IMR-90 (cell line): ENCODE measurements at regions not wholly inside any gene's neighbourhood (a gene's known extent, or its start where the extent isn't known, plus 50 kb on each side); places are given as distances from the start of the nearest gene placed in this dataset.

ENCODE experiments used
- ATAC-seq: fragments of 200-7000 bp; cut with Tn5 transposase; 2 replicates; pipeline ENCODE4 v1.9.1; 2020; ENCODE audit warnings: low read depth, mild to moderate bottlenecking, moderate library complexity
- BruUV-seq: library from RNA; stranded (reverse); fragments of 400-500 nt; replicated peaks from 2 replicates; lab custom pipeline; 2021; lab: Mats Ljungman, UMichigan
- CTCF ChIA-PET: fragments of 300-600 bp; formaldehyde crosslinking; extraction: SDS; loops from one replicate; lab custom pipeline; 2021; ENCODE audit warnings: antibody characterized with exemption; lab: Yijun Ruan, JAX
- POLR2A ChIA-PET: fragments of 300-600 bp; sonication (Branson Sonifier 250); formaldehyde crosslinking; loops from one replicate; lab custom pipeline; 2022; ENCODE audit warnings: antibody characterized with exemption; ENCODE audit not compliant: unreplicated experiment; lab: Charles Lee
- DNase-seq: peaks from one replicate; pipeline ENCODE4 v3.0.0; 2013
- H2AFZ ChIP-seq: replicated peaks from 2 replicates; pipeline ENCODE3; 2013; ENCODE audit warnings: low read length, mild to moderate bottlenecking; ENCODE audit not compliant: poor library complexity
- H2AK5ac ChIP-seq: 2 replicates; pipeline ENCODE4 v1.6.1; 2013; ENCODE audit warnings: low read depth, low read length, inconsistent platforms
- H2AK9ac ChIP-seq: replicated peaks from 2 replicates; pipeline ENCODE3; 2013; ENCODE audit warnings: mild to moderate bottlenecking, low read depth, low read length, moderate library complexity; ENCODE audit not compliant: poor library complexity
- H2BK120ac ChIP-seq: 2 replicates; pipeline ENCODE4 v1.6.1; 2013; ENCODE audit warnings: low read depth, low read length, inconsistent platforms
- H2BK15ac ChIP-seq: 3 replicates; pipeline ENCODE4 v1.6.1; 2013; ENCODE audit warnings: low read depth, low read length, inconsistent platforms
- H2BK20ac ChIP-seq: 2 replicates; pipeline ENCODE4 v1.6.1; 2013; ENCODE audit warnings: low read depth, mild to moderate bottlenecking, inconsistent platforms, low read length, moderate library complexity
- H2BK5ac ChIP-seq: 2 replicates; pipeline ENCODE4 v1.6.1; 2013; ENCODE audit warnings: mild to moderate bottlenecking, low read depth, low read length, inconsistent platforms; ENCODE audit not compliant: poor library complexity, severe bottlenecking
- H3K14ac ChIP-seq: replicated peaks from 2 replicates; pipeline ENCODE4 v1.6.1; 2013; ENCODE audit warnings: low read depth, low read length, inconsistent platforms
- H3K18ac ChIP-seq: 2 replicates; pipeline ENCODE4 v1.6.1; 2013; ENCODE audit warnings: low read depth, low read length, control low read depth
- H3K23ac ChIP-seq: 2 replicates; pipeline ENCODE4 v1.6.1; 2013; ENCODE audit warnings: low read depth, low read length, inconsistent platforms
- H3K27ac ChIP-seq: 2 replicates; pipeline ENCODE4 v1.5.1; 2013; ENCODE audit warnings: mild to moderate bottlenecking, control low read depth, low read length; ENCODE audit not compliant: insufficient read depth
- H3K27me3 ChIP-seq: 2 replicates; pipeline ENCODE4 v1.6.1; 2013; ENCODE audit warnings: low read length; ENCODE audit not compliant: control insufficient read depth, insufficient read depth
- H3K36me3 ChIP-seq: 2 replicates; pipeline ENCODE4 v1.6.1; 2013; ENCODE audit warnings: low read length, mixed read lengths; ENCODE audit not compliant: control insufficient read depth, insufficient read depth
- H3K4ac ChIP-seq: 2 replicates; pipeline ENCODE4 v1.6.1; 2013; ENCODE audit warnings: low read depth, low read length, inconsistent platforms
- H3K4me1 ChIP-seq: 2 replicates; pipeline ENCODE4 v1.6.1; 2013; ENCODE audit warnings: low read length, mixed read lengths; ENCODE audit not compliant: control insufficient read depth, insufficient read depth
- H3K4me2 ChIP-seq: 2 replicates; pipeline ENCODE4 v1.6.1; 2013; ENCODE audit warnings: low read depth, mild to moderate bottlenecking, control low read depth, low read length, moderate library complexity
- H3K4me3 ChIP-seq: 2 replicates; pipeline ENCODE4 v1.5.1; 2013; ENCODE audit warnings: low read depth, mild to moderate bottlenecking, control low read depth, low read length, moderate library complexity; ENCODE audit not compliant: insufficient read depth
- H3K56ac ChIP-seq: 2 replicates; pipeline ENCODE4 v1.6.1; 2013; ENCODE audit warnings: low read length, inconsistent platforms; ENCODE audit not compliant: insufficient read depth; ENCODE audit errors: extremely low read depth
- H3K79me1 ChIP-seq, 2 experiments: 2 replicates each; pipeline ENCODE4 v1.6.1; 2013; ENCODE audit warnings: low read length in 2 of 2, inconsistent platforms in 1 of 2, low read depth in 1 of 2
- H3K9ac ChIP-seq: 2 replicates; pipeline ENCODE4 v1.6.1; 2013; ENCODE audit warnings: low read depth, low read length, control low read depth
- H3K9me1 ChIP-seq: 2 replicates; pipeline ENCODE4 v1.6.1; 2013; ENCODE audit warnings: low read length, inconsistent platforms; ENCODE audit not compliant: insufficient read depth
- H3K9me3 ChIP-seq: 2 replicates; pipeline ENCODE4 v1.6.1; 2013; ENCODE audit warnings: low read length; ENCODE audit not compliant: control insufficient read depth, insufficient read depth
- H4K20me1 ChIP-seq: 2 replicates; pipeline ENCODE4 v1.6.1; 2013; ENCODE audit warnings: low read length, inconsistent platforms; ENCODE audit not compliant: insufficient read depth
- H4K5ac ChIP-seq: 2 replicates; pipeline ENCODE4 v1.6.1; 2013; ENCODE audit warnings: mild to moderate bottlenecking, low read depth, low read length, control low read depth
- H4K8ac ChIP-seq, 2 experiments: 2 replicates each; pipeline ENCODE4 v1.6.1; 2013; ENCODE audit warnings: low read depth in 2 of 2, low read length in 2 of 2, control low read depth in 1 of 2, inconsistent platforms in 1 of 2
- H4K91ac ChIP-seq: 2 replicates; pipeline ENCODE4 v1.6.1; 2013; ENCODE audit warnings: low read depth, low read length, inconsistent platforms; ENCODE audit not compliant: insufficient read depth
- BHLHE40 ChIP-seq: fragments of 150-350 bp; IDR thresholded peaks from 2 replicates; pipeline ENCODE4 v1.6.1; 2016; ENCODE audit warnings: mild to moderate bottlenecking, low read depth, low read length
- CEBPB ChIP-seq: IDR thresholded peaks from 2 replicates; pipeline ENCODE4 v1.6.1; 2012; ENCODE audit warnings: low read depth, low read length, improper control_type of control experiment
- CHD1 ChIP-seq: IDR thresholded peaks from 2 replicates; pipeline ENCODE4 v1.6.1; 2012; ENCODE audit warnings: low read depth, low read length, improper control_type of control experiment
- FOS ChIP-seq: fragments of 150-350 bp; IDR thresholded peaks from 2 replicates; pipeline ENCODE4 v1.6.1; 2016; ENCODE audit warnings: low read depth, low read length
- MAFK ChIP-seq: IDR thresholded peaks from 2 replicates; pipeline ENCODE4 v1.6.1; 2012; ENCODE audit warnings: low read depth, low read length, improper control_type of control experiment
- MAZ ChIP-seq: IDR thresholded peaks from 2 replicates; pipeline ENCODE4 v1.6.1; 2012; ENCODE audit warnings: low read depth, mild to moderate bottlenecking, low read length, improper control_type of control experiment, moderate library complexity, borderline replicate concordance
- MXI1 ChIP-seq: IDR thresholded peaks from 2 replicates; pipeline ENCODE4 v1.6.1; 2012; ENCODE audit warnings: low read depth, mild to moderate bottlenecking, low read length, moderate library complexity, borderline replicate concordance
- NFE2L2 ChIP-seq: fragments of 150-350 bp; IDR thresholded peaks from 2 replicates; pipeline ENCODE4 v1.6.1; 2016; ENCODE audit warnings: low read depth, mild to moderate bottlenecking, low read length
- POLR2A ChIP-seq: IDR thresholded peaks from 2 replicates; pipeline ENCODE4 v1.6.1; 2012; ENCODE audit warnings: mild to moderate bottlenecking, low read depth, low read length
- RAD21 ChIP-seq: IDR thresholded peaks from 2 replicates; pipeline ENCODE4 v1.6.1; 2012; ENCODE audit warnings: low read length, improper control_type of control experiment
- RCOR1 ChIP-seq: IDR thresholded peaks from 2 replicates; pipeline ENCODE4 v1.6.1; 2012; ENCODE audit warnings: mild to moderate bottlenecking, low read length, improper control_type of control experiment; ENCODE audit not compliant: insufficient replicate concordance
- RFX5 ChIP-seq: IDR thresholded peaks from 2 replicates; pipeline ENCODE4 v1.8.0; 2012; ENCODE audit warnings: low read depth, mild to moderate bottlenecking, low read length, moderate library complexity
- SMC3 ChIP-seq: fragments of 150-350 bp; IDR thresholded peaks from 2 replicates; pipeline ENCODE4 v1.6.1; 2016; ENCODE audit warnings: low read depth, mild to moderate bottlenecking, antibody characterized with exemption, low read length, moderate library complexity
- WGBS, 2 experiments: methylation state at CpG; one replicate each; pipeline versions ENCODE4 v1.1.5 to v1.1.7; 2013; ENCODE audit warnings: missing lambda C conversion rate in 2 of 2; ENCODE audit not compliant: insufficient read length in 1 of 2; ENCODE audit errors: extremely low coverage in 2 of 2; 5-methylcytosine and 5-hydroxymethylcytosine counted together
- dilution Hi-C: fragments of 300-500 bp; cut with HindIII; formaldehyde crosslinking; loops from one replicate; pipeline ENCODE4 v1.14.3; 2018; ENCODE audit warnings: low sequenced_read_pairs; ENCODE audit not compliant: unreplicated experiment
- in situ Hi-C: fragments of 300-500 bp; cut with MboI; formaldehyde crosslinking; loops from 3 replicates; pipeline ENCODE4 v1.14.3; 2019; ENCODE audit warnings: low sequenced_read_pairs, inconsistent platforms, mixed read lengths
- intact Hi-C: fragments of 100-400 bp; cut with micrococcal nuclease; formaldehyde crosslinking; loops from 2 replicates; pipeline ENCODE4 v1.10.0; 2022
- TF ChIP-seq, protein P1 (sequence below): fragments of 150-350 bp; IDR thresholded peaks from 2 replicates; pipeline ENCODE4 v1.6.1; 2016; ENCODE audit warnings: low read depth, mild to moderate bottlenecking, low read length, moderate library complexity, borderline replicate concordance
- TF ChIP-seq, protein P2 (sequence below): fragments of 150-350 bp; IDR thresholded peaks from 2 replicates; pipeline ENCODE4 v1.6.1; 2017; ENCODE audit warnings: mild to moderate bottlenecking, antibody characterized with exemption, low read length, low read depth

DNA sequence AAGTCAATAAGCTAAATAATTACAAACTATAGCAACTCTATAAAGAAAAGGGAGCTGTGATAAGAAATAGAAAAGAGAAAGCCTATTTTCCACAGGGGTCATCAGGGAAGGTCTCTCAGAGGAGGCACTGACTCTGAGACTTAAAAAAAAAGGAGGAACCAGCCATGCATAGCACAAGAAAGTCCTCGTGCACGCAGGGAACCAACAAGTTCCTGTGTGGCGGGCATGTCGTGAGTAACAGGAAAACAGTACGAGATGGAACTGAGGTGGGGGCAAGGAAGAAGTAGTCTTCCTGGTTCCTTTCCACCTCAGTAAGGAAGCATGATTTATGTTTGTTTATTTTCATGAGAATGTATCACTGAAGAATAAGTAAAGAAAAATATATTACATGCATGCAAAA lies 367.0 kb upstream of the TMEM132C start:
- H3K4ac ChIP-seq = no peak overlapping the region
- H3K9me1 ChIP-seq = no peaks in the 10 kb centered on the region
- no peak overlapping the region for H3K4me2 ChIP-seq
- dilution Hi-C loops = no loop called here
- H3K23ac ChIP-seq = no peak overlapping the region
- CTCF ChIA-PET = no interaction called here
- no peaks in the 10 kb centered on the region for H4K20me1 ChIP-seq
- no TSS peak for BruUV-seq
- intact Hi-C loops = loop anchor here (5.0 kb wide), 1 partner anchor 372 kb away; no protein-coding TSS in a partner anchor
- no CpG with 5 or more reads among the region's 5 CpGs for WGBS, 2 experiments
- H2AK5ac ChIP-seq = no peak overlapping the region
- no peak overlapping the region for H2AFZ ChIP-seq
- no peak overlapping the region for H3K27ac ChIP-seq
- H4K5ac ChIP-seq = no peak overlapping the region
- no peak overlapping the region for H2BK15ac ChIP-seq
- ATAC-seq (no peak), DNase-seq (no peak)
- H2BK5ac ChIP-seq = no peak overlapping the region
- H4K8ac ChIP-seq = no peak overlapping the region
- H3K36me3 ChIP-seq = no peaks in the 10 kb centered on the region
- TF ChIP-seq, protein P1, sequence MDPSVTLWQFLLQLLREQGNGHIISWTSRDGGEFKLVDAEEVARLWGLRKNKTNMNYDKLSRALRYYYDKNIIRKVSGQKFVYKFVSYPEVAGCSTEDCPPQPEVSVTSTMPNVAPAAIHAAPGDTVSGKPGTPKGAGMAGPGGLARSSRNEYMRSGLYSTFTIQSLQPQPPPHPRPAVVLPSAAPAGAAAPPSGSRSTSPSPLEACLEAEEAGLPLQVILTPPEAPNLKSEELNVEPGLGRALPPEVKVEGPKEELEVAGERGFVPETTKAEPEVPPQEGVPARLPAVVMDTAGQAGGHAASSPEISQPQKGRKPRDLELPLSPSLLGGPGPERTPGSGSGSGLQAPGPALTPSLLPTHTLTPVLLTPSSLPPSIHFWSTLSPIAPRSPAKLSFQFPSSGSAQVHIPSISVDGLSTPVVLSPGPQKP = no peak
- TF ChIP-seq CEBPB (no peak), RFX5 (no peak), MAZ (no peak), RCOR1 (no peak), POLR2A (no peak), SMC3 (no peak), FOS (no peak), BHLHE40 (no peak), MXI1 (no peak), MAFK (no peak), RAD21 (no peak), CHD1 (no peak), NFE2L2 (no peak)
- TF ChIP-seq, protein P2, sequence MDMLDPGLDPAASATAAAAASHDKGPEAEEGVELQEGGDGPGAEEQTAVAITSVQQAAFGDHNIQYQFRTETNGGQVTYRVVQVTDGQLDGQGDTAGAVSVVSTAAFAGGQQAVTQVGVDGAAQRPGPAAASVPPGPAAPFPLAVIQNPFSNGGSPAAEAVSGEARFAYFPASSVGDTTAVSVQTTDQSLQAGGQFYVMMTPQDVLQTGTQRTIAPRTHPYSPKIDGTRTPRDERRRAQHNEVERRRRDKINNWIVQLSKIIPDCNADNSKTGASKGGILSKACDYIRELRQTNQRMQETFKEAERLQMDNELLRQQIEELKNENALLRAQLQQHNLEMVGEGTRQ = no peak
- H3K9me3 ChIP-seq = peaks cover 15% of the 10 kb centered on the region
- H2AK9ac ChIP-seq = no peak overlapping the region
- no peak overlapping the region for H2BK20ac ChIP-seq
- no peak overlapping the region for H3K9ac ChIP-seq
- H3K27me3 ChIP-seq = no peaks in the 10 kb centered on the region
- H3K79me1 ChIP-seq = no peaks in the 10 kb centered on the region
- in situ Hi-C loops = no loop called here
- H3K4me1 ChIP-seq = no peaks in the 10 kb centered on the region
- no peak overlapping the region for H4K91ac ChIP-seq
- H3K14ac ChIP-seq = no peak overlapping the region
- no peak overlapping the region for H2BK120ac ChIP-seq
- H3K56ac ChIP-seq = no peak overlapping the region
- POLR2A ChIA-PET = no interaction called here
- no peak overlapping the region for H3K4me3 ChIP-seq
- no peak overlapping the region for H3K18ac ChIP-seq
